GM19238 (cell line): ENCODE measurements at regions not wholly inside any gene's neighbourhood (a gene's known extent, or its start where the extent isn't known, plus 50 kb on each side); places are given as distances from the start of the nearest gene placed in this dataset.
A peak's percentile ranks its signal among the peaks of the same experiment; 100 is the strongest.
"Not testable (repeated sequence)": the region's sequence is repeated elsewhere in the genome, so short reads cannot be mapped to it uniquely, and the experiment has no call there.

ENCODE experiments used
- DNase-seq: peaks from one replicate; pipeline ENCODE4 v3.0.0; 2011; ENCODE audit warnings: low spot score; ENCODE audit not compliant: insufficient read length

DNA sequence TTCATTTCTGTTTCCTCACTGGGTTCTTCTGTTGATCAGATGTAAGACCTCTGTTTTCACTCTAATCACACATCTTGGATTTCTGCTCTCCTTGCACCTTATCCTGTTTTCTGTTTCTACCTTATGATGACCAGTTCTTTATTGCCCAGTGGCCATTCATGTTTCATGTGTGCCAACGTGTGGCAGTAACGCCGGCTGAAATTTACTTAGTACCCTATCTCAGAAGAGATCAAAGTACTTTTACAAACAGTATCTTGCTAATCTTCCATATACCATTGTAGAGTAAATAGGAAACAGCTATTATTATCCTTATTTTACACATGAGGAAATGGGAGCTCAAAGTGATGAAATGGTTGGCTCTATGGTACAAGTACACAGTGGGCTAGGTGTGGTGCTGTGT is 74.0 kb downstream of the GATA3 start:
- no peak for DNase-seq

DNA sequence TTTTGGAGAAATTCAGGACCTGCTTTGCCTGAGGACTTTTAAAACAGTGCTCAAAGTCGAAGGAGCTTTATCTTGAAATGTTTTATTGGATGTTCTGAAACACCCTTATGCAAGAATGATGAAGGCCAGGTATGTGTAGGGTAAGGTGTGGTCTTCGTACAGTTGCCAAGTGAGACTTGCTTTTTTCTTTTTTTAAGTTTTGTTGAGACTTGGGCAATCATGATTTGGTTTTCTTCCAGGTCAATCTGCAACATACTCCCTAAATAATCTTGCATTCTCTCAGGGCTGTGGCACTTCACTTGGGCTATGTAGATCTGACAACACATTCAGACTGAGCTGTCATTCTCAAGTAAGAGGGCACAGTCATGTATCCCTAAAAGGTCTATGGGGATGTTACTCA is 75.0 kb downstream of the GATA3 start:
- DNase-seq = no peak

DNA sequence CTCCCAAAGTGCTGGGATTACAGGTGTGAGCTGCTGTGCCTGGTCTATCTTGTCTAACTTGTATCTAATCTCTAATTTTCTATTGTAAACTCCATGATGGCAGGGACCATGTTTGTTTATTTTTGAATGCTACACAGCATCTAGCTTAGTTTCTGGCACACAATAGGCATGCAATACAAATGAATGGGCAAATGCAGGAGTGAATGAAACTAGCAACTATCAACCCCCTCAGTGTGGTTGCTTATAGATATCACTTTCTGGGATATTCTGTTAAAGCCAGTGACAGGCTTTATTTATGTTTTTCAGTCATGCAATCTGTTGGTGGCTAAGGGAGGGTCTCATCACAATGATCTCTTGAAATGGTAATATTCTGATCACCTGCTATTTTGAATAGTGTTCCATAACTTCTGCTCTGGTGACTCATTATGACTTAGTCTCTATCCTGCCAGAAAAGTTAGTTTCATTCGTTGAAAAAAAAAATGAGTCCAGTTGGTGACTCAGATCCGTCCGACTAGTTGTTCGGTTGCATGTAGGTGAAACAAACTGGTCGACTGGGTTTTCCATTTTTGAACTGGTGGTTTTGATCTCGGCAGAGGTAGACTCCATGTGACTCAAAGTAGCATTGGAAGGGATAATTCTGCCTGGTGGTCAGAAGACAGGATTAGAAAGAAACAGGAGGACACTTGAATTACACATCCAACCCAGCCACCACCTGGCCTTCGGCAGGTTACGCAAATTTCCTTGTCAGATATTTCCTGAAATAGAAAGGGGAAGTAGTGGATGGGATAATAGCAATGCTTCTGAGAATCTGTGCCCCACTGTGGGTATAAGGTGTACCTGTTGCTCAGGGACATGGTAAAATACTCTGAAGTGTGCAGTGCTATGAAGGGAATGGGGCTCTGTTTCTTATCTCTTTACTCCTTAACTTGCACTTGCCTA is 76.8 kb downstream of the GATA3 start:
- DNase-seq = no peak

DNA sequence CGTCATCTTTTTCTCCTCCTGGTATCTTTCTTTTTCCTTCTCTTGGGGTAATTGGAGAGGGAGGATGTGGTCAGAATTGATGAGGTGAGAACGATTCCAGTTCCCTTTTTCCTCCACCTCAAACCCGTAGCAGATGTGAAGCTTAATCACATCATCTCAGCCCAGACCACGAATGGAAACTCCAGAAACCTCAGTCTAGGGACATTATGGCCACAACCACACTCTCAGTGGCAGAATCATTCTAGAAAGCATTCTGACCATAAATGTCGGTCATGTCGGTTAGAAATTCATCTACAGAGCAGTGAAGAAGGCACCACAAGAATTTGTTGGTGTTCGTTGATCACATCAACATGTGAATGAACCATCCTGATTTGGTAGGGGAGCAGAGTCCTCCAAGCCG is 78.7 kb downstream of the GATA3 start:
- DNase-seq = peak; percentile 40

DNA sequence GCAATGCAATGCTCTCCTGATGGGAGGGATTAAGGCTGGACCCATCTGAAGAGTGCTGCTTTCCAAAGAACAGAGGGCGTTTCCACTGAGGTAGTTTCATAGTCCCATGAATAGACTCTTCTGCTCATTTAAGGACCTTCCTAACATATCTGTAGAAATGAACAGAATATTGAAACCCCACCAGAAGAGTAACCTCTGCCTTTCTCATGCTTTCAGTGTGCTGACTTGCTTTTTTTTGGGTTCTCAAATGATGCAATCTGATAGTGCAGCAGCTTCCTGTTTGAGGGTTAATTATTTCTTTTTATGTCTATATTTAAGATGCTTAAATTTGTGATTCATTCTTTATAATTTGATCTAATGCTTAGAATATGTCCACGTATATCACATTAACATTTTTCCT is 82.2 kb downstream of the GATA3 start:
- DNase-seq = no peak

DNA sequence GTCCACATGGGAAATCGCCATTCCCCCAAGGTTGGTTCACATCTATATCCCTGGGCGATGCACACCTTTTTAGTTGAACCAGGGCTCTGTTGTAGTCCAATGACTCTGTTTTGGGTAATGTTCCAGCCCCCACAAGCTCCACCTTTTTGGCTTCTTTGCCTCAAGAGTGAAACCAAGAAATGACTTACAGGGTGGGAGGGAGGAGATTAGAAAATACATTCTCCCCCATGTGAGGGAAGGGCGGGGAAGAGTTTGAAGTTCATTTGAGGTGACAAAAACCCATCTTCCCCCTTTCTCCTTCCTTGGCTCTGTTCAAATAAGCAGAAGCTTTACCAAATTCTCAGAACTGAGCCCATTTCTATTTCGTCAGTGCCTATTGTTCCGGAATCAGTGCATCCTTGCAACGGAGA is 82.8 kb downstream of the GATA3 start:
- no peak for DNase-seq

DNA sequence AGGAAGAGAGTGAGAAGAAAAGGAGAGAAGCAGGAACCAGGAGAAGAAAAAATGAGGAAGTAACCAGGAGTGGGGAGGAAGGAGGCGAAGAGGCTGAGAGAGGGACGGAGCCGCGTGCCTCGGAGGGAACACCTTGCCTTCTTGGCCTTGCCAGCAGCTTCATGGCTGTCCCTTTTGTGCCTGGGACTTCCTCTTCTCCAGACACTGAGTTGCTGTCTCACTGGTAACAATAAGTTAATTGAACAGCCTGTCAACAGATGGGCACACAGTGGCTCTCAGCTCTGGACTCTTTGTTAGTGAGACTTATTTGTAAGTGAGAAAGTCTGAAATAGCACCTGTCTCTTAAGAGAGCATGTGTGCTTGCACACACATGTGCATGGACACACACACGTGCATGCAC is 83.2 kb downstream of the GATA3 start:
- DNase-seq = no peak

DNA sequence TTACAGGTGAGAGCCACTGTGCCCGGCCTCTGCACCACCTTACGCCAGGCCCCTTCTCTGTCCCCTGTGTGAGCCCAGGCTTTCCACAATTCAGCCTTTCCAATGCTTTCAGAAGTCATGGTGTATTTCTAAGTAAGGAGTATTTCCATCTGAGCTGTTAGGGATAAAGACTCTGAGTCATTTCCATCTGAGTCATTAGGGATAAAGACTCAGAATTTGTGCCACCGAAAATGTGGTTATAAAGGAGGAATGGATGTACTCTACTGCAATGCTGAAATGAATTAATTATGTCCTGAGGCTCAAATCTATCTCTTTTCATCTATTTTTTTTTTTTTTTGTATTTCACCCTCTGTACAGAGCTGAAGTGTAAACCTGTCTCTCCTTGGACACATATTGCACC is 84.0 kb downstream of the GATA3 start:
- DNase-seq = no peak

DNA sequence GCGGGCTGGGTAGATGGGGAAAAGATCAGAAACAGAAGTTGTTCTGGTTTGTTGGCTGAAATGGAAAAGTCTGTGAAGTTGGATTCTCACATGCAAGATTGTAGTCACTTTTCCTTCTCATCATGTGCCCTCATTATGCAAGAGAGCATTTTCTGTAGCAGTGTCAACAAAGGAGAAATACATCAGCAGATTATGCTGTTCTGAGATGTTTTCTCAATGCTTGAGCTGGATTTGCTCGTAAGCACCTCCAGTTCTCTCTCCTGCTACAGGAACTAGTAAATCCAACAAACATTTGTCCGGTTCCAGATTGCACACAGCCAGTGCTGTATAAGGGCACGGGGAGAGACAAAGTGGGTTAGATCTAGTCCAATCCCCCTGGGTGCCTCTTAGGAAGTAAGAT is 90.0 kb downstream of the GATA3 start:
- DNase-seq = no peak

DNA sequence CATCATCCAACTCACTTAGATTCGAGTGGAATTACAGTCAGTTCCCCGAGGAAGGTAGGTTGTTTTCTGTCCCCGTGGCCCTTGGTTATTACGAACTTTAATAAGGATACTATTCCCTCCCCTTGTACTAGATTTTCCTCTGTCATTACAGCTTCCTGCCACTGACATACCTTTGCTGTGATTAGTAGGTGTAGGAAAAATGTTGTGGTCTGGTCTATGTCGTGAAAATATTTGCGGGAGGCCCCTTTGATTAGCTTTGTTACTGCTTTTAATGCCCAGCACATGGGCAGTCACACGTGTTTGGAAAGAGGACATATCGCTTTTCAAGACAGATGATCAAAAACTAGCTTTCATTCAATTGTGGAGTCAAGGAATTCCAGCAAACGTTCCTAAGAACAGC is 92.2 kb downstream of the GATA3 start:
- DNase-seq = no peak

DNA sequence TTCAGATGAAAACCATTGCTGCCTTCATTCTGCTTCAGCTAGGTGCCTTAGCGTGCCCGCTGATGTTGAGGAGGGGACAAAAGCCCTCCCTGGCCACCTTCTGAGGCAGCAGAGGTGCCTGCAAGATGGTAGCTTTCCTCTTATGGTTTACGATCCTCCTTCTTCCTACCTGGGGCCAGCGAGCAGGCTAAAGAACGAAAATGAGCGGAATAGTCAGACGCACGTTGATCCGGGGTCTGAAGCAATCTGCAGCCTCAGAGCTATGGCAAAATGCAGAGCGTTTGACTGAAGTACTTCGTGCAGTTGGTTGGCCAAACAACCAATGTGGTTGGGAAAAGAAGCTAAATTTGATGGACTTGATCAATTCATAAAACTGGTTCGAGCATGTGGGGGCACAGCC is 95.5 kb downstream of the GATA3 start:
- no peak for DNase-seq

DNA sequence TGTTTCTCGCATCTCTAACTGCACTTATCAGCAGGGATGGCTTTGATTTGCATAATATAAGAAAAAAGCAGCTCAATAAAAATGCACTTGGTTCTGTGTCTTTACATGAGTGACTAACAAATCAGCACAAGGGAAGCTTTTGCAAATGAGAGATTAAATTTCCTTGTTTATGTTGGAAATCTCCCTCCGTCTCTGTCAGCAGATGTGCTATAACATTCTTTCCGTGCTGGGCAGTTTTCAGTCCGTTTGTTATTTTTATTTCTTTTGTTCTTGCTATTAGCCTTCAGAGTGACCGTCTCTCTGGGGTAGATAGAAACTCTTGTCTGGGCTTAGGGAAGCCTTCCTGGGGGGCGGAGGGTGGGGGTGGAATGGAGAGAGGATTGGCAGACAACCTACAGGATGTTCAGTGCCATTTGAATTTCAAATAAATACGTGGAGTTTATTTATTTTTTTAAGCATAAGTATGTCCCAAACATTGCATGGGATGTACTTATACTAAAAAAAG is 96.0 kb downstream of the GATA3 start:
- DNase-seq = no peak

DNA sequence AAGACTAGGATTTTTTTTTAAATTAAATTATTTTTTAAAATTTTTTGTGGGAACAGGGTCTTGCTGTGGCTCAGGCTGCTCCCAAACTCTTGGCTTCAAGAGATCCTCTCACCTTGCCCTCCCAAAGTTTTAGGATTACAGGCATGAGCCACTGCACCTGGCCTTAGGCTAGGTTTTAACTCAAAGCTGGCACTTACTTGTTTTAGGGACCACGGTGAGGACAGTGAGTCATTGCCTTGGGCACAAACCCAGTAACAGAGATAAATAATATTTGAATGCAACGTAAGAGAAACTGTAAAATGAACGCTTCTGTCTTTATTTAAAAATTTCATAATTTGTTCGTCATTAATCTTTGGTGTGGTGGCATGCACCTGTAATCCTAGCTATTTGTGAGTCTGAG is 96.6 kb downstream of the GATA3 start:
- no peak for DNase-seq

DNA sequence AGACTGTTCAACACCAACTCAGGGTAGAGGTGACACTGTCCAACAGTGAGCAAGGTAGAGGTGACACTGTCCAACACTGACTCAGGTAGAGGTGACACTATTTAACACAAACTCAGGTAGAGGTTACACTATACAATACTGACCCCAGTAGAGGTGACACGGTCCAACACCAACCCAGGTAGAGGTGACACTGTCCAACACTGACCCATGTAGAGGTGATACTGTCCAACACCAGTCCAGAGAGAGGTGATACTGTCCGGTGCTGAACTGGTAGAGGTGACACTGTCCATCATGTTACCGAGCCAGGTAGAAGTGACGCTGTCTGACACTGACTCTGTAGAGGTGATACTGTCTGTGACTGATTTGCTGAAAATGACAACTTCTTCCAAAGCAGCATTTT is 102.4 kb downstream of the GATA3 start:
- DNase-seq = no peak

DNA sequence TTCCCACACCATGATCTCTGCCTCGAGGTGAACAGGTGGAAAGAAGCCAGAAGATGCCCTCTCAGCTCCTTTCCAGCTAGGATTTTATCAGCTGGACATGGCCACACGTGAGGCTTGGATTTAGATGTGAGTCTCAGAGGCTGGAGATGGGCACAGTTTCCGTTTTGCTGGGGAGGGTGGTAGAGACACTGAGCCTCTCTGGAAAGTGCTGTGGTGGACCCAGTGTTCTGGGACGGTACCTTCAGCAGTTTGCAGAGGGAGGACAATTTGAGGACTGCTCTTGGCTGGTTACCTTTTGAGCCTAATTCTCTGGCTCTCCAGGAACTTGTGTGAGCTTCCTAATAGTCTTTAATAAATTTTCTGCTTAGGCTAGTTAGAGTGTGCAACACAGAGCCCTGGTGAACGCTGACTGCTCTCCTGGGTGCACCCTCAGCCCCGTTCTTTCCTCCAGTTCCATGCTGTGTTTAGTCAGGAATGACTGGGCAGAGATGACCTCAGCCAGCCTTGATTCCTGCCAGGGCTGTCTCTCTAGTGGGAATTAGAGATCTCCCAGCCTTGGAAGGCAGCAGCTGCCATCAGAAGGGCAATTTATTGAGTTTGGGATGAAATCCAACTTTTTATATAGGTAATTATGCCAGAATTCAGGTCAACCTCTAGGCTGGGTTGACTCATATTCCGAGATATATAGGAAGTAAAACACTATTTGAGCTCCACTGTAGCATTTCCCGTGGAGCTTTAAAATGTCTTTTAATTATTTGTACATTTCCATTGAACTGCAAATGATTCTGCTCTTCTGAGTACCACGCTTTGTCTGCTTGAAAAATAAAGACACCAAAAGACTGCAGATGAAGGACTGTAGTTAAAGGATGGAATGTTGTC is 103.9 kb downstream of the GATA3 start:
- no peak for DNase-seq

DNA sequence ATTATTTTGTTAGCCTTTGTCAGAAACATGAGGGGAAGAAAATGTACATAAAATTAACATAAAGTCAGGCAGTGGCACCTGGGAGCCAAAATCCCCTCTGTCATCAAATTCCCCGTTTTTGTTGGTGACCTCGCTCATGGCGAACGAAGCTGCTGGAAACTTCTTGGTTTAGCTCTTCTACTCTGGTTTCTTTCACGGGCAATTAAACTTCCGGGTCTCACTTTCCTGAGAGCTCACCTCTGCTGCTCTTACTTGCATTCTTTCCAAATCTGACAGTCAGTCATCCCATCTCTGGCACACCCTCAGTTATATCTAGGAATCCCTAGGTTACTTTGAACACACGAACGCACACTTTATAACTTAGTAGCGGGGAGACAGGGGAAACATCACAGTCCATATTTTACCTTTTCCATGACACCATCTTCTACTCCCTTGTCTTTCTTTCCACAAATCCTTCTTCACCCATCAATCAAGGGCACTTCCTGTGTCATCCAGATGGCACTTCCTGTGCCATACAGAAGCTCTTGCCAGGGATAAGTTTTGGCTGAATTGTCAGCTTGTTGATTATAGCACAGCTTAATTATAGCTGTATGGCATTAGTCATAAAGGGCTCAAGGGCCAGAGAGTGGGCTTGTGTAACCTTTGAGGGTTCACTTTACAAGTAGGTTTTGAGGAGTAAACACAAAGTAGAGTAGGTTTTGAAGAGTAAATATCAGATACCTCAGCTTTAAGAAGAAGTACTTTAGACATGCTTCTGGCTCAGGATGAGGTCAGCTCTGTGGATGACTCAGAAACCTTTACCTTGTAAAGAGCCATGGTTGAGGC is 105.1 kb downstream of the GATA3 start:
- no peak for DNase-seq

DNA sequence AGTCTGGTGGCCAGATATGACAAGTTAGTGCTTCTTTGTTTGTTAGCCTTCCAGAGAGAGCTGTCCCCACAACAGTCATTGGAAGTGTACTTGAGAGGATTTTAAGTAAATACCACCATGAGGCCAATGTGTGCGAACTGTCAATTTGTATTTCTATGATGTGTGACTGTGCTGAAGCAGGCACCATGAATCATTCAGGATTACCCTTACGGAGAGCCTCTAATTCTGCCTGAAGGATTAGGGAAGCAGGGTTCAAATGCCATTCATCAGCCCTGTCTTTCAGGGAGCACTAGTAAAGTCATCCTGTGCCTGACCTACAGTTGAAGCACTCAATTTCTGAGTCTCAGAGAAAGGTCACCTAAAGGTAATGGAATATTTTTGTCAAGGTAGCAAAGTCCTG is 109.3 kb downstream of the GATA3 start:
- DNase-seq = no peak

DNA sequence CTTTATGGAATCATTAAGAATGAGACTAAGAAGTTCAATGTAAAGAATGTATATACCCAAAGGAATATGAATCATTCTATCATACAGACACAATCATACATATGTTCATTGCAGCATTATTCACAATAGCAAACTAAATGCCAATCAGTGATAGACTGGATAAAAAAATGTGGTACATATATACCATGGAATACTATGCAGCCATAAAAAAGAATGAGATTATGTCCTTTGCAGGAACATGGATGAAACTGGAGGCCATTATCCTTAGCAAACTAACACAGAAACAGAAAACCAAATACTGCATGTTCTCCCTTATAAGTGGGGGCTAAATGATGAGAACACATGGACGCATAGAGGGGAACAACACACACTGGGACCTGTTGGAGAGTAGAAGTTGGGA is 110.2 kb downstream of the GATA3 start:
- not testable (repeated sequence) for DNase-seq

DNA sequence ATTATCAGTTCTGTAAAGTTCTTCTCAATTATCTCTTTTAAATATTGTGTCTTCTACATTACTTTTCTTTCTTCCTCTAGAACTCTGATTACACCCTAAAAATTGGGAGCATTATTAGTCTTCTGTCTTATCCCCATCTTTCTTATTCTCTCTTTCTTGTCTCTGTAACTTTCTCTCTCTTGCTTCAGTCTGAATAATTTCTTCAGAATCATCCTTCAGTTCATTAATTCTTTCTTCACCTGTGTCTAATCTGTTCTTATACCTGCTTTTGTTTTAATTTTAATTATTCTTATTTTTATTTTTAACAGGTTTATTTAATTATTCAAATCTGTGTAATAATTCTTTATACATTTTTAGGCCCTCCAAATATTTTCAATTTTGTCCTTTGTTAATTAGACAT is 114.3 kb downstream of the GATA3 start:
- no peak for DNase-seq

DNA sequence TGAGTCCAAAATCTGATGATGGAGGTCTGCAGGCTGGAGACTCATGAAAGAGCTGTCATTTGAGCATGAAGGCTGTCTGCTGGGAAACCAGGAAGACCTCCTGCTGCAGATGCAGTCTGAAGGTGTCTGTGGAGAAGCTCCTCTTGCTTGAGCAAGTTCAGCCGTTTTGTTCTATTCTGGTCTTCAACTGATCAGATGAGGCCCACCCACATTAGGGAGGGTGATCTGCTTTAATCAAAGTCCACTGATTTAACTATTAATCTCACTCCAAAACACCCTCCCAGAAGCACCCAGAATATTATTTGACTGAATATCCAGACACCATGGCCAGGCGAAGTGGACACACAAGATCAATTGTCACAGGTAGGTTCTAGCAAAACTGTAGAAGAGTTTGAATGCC is 116.5 kb downstream of the GATA3 start:
- no peak for DNase-seq

DNA sequence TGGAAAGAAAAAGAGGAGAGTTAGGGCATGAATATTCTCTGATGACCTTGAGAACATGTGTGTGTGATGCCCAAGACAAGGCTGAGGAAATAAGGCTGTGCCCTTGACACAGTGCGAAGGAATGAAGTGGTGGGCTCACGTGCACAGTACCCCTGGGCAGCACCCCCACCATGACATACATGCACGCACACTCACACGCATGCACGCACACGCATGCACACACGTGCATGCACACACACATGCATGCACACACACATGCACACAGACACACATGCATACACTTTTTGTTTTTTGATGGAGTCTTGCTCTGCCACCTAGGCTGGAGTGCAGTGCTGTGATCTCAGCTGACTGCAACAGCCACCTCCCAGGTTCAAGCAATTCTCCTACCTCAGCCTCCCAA is 118.1 kb downstream of the GATA3 start:
- no peak for DNase-seq
